Tibial artery (tissue), 4 donors: ENCODE measurements at regions not wholly inside any gene's neighbourhood (a gene's known extent, or its start where the extent isn't known, plus 50 kb on each side); places are given as distances from the start of the nearest gene placed in this dataset.

Source experiments
- DNase-seq, 2 donors: peaks; one replicate each; pipeline ENCODE4 v3.0.0-alpha.2; 2019
- H3K27ac ChIP-seq, 2 donors: fragments of 200-600 bp; sonication (generic) in 1 of 2; 1 replicate in 1 of 2; 2 replicates in 1 of 2; pipeline ENCODE4 v1.5.1; 2018 to 2019; ENCODE audit warnings: mild to moderate bottlenecking in 1 of 2
- H3K27me3 ChIP-seq, 2 donors: fragments of 200-600 bp; sonication (generic) in 1 of 2; one replicate each; pipeline versions ENCODE4 v1.5.1 to v1.6.0; 2016 to 2019
- H3K36me3 ChIP-seq, 3 donors: fragments of 200-600 bp; sonication (generic) in 2 of 3; one replicate each; pipeline ENCODE4 v1.5.1; 2016 to 2019; ENCODE audit warnings: mild to moderate bottlenecking in 2 of 3
- H3K4me1 ChIP-seq, 4 donors: fragments of 200-600 bp; sonication (generic) in 2 of 4; 1 replicate in 3 of 4; 2 replicates in 1 of 4; pipeline ENCODE4 v1.5.1; 2016 to 2019
- H3K4me3 ChIP-seq, 2 donors: fragments of 200-600 bp; sonication (generic) in 1 of 2; 1 replicate in 1 of 2; 2 replicates in 1 of 2; pipeline ENCODE4 v1.5.1; 2018 to 2019; ENCODE audit warnings: mild to moderate bottlenecking in 2 of 2
- H3K9me3 ChIP-seq, 3 donors: fragments of 200-600 bp; sonication (generic) in 1 of 3; one replicate each; pipeline ENCODE4 v1.5.1; 2016 to 2019
- intact Hi-C: fragments of 100-400 bp; cut with DNase I; formaldehyde crosslinking; loops from one replicate; pipeline ENCODE4 v1.15.0; 2023; ENCODE audit warnings: low total_unique reads
- TF ChIP-seq, protein P1 (sequence below), 2 experiments: fragments of 200-600 bp in 1 of 2; fragments of 450-650 bp in 1 of 2; IDR thresholded peaks; one replicate each; pipeline ENCODE4 v1.5.1; 2017 to 2019; ENCODE audit warnings: antibody characterized with exemption in 2 of 2, mild to moderate bottlenecking in 1 of 2, moderate library complexity in 1 of 2

DNA sequence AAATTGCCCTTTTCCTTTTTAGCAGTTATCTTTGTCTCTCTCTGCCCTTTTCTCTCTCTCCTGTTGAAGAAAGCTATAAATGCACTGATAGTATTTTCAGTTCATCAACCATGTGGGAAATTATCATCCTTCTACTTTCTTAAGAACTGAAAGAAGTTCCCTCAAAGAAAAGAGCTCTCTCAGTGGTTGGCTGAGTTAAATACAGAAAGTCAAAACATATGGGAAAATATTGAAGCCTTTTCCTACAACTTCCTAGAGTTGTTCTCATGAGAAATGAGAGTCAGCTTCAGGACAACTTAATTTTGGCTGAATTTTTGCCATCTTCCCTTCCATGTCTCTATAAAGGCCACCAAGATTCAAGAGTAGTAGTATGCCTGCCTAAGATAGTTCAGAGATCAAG, 96.7 kb downstream of the NFKBIZ start:
- H3K27ac ChIP-seq, result no peak overlapping the region
- H3K27me3 ChIP-seq, result no peaks in the 10 kb centered on the region
- H3K4me1 ChIP-seq, result peaks cover 0 to 15% (median 0%) of the 10 kb centered on the region in 4 donors
- TF ChIP-seq, protein P1, sequence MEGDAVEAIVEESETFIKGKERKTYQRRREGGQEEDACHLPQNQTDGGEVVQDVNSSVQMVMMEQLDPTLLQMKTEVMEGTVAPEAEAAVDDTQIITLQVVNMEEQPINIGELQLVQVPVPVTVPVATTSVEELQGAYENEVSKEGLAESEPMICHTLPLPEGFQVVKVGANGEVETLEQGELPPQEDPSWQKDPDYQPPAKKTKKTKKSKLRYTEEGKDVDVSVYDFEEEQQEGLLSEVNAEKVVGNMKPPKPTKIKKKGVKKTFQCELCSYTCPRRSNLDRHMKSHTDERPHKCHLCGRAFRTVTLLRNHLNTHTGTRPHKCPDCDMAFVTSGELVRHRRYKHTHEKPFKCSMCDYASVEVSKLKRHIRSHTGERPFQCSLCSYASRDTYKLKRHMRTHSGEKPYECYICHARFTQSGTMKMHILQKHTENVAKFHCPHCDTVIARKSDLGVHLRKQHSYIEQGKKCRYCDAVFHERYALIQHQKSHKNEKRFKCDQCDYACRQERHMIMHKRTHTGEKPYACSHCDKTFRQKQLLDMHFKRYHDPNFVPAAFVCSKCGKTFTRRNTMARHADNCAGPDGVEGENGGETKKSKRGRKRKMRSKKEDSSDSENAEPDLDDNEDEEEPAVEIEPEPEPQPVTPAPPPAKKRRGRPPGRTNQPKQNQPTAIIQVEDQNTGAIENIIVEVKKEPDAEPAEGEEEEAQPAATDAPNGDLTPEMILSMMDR (IDR thresholded peaks at IDR 0.05), result no peak
- no peaks in the 10 kb centered on the region for H3K9me3 ChIP-seq
- intact Hi-C loops, result no loop called here
- H3K4me3 ChIP-seq, result no peak overlapping the region
- no peaks in the 10 kb centered on the region for H3K36me3 ChIP-seq
- DNase-seq, result no peak

DNA sequence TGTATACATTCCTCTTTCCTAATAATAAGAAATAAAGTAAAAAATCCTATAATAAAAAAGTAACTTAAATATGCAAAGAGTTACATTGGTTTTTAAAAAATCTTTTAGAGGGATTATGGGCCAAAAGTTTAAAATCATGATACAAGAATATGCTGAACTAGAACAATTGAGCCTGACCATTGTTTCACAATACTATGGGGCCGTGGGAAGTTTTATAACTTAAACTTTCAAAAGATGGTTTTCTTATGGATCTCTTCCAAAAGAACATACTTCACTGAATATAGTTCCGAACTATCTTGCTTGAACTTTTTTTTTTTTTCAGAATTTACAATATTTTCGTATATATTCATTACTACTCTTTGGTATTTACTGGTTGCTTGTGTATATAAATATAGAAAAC, 97.6 kb downstream of the NFKBIZ start:
- TF ChIP-seq, protein P1 (IDR thresholded peaks at IDR 0.05), result no peak
- no peak overlapping the region for H3K27ac ChIP-seq
- intact Hi-C loops, result no loop called here
- no peaks in the 10 kb centered on the region for H3K9me3 ChIP-seq
- DNase-seq, result no peak
- H3K4me3 ChIP-seq, result no peak overlapping the region
- no peaks in the 10 kb centered on the region for H3K27me3 ChIP-seq
- H3K36me3 ChIP-seq, result no peaks in the 10 kb centered on the region
- peaks cover 0 to 14% (median 0%) of the 10 kb centered on the region in 4 donors for H3K4me1 ChIP-seq

DNA sequence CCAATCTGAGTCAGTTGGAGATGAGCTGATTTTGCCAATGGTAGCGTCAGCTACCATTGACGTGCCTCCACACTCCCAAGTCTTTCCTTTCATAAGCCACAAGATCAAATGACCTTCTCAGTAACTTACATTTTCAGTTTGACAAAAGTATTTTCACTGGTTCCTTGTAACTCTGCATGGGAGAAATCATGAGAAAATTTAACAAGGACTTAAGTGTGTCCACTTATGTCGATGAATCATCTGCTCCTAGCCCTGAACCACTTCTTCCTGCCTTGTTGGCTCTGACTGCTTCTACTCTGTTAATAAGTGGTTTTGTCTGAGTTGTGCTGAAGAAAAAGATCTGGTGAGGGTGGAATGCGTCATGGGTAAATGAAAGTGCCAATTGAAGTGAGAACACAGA, 101.2 kb downstream of the NFKBIZ start:
- peak overlapping the region; percentile 22 to 31 for H3K27ac ChIP-seq
- intact Hi-C loops, result no loop called here
- H3K27me3 ChIP-seq, result no peaks in the 10 kb centered on the region

DNA sequence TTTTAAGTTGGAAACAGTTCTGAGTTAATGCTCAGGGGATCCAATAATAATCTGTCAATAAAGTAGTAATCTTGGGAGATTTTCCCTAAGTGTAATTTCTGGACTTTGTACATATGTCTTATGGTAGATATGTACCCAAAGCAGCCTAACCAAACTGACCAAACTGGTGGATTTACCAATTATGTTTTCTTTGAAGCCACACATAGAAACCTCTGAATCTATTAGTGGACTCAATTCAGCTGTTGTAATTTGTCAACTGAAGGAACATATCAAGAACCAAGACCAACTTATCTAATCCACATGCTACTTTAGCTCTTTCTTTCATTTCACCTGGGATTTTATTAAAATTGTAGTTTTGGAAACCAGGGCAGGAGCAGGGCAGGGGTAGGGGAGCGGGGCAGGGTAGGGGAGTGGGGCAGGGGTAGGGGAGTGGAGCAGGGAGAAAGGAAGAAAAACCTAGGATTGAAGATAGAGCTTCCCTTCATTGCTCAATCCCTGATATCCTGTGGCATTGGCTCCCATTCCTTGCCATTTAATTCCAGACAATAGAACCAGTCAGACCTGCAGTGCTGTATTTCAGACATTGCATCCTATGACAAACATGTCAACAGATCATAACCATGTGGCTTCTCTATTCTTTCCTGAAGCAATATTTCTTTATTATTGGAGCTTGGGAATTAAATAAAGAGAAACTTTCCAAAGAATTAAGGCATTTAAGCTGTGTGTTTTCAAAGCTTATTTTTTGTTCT, 101.8 kb downstream of the NFKBIZ start:
- Histone ChIP-seq H3K9me3 (no peaks in the 10 kb centered on the region), H3K36me3 (no peaks in the 10 kb centered on the region), H3K27me3 (no peaks in the 10 kb centered on the region), H3K4me1 (peaks cover 0 to 19% (median 2%) of the 10 kb centered on the region in 4 donors), H3K4me3 (no peak overlapping the region), H3K27ac (peak overlapping the region; percentile 22 to 31)
- DNase-seq, result no peak
- intact Hi-C loops, result no loop called here
- TF ChIP-seq, protein P1 (IDR thresholded peaks at IDR 0.05), result no peak

More for the DNA sequence above, 101.2 kb downstream of the NFKBIZ start:
- TF ChIP-seq, protein P1 (IDR thresholded peaks at IDR 0.05), result no peak
- Histone ChIP-seq H3K9me3 (no peaks in the 10 kb centered on the region), H3K4me1 (peaks cover 0 to 19% (median 2%) of the 10 kb centered on the region in 4 donors), H3K4me3 (no peak overlapping the region), H3K36me3 (no peaks in the 10 kb centered on the region)
- DNase-seq, result no peak

DNA sequence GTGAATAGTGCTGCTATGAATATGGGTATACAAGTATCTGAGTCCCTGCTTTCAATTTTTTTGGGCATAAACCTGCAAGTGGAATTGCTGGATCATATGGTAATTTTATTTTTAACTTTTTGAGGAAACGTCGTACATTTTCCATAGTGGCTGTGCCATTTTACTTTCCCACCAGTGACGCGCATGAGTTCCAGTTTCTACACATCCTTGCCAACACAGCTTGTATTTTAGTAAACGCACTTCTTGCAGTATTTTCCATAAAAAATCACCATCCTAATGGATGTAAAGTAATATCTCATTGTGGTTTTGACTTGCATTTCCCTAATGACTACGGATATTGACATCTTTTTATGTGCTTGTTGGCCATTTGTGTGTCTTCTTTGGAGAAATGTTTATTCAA, 105.0 kb downstream of the NFKBIZ start:
- H3K36me3 ChIP-seq, result no peaks in the 10 kb centered on the region
- intact Hi-C loops, result no loop called here
- peaks cover 0 to 19% (median 2%) of the 10 kb centered on the region in 4 donors for H3K4me1 ChIP-seq
- TF ChIP-seq, protein P1 (IDR thresholded peaks at IDR 0.05), result no peak
- no peak overlapping the region for H3K4me3 ChIP-seq
- H3K9me3 ChIP-seq, result no peaks in the 10 kb centered on the region
- no peaks in the 10 kb centered on the region for H3K27me3 ChIP-seq
- DNase-seq, result no peak
- H3K27ac ChIP-seq, result no peak overlapping the region
